ENCODE measurements at regions not wholly inside any gene's neighbourhood (a gene's known extent, or its start where the extent isn't known, plus 50 kb on each side); places are given as distances from the start of the nearest gene placed in this dataset.

- Mint-ChIP-seq H3K9me3 (peaks cover 0 to 12% (median 3%) of the 10 kb centered on the region in 7 donors), H3K27ac (peak overlapping the region; percentile 76 to 97 (median 92)), H3K27me3 (ENCODE audit: low read depth in 3 of 3) (peaks cover 6 to 9% (median 6%) of the 10 kb centered on the region in 3 donors), H3K4me1 (peaks cover 65% of the 10 kb centered on the region), H3K4me3 (peak overlapping the region; percentile 35 to 83), H3K36me3 (peaks cover 12 to 17% of the 10 kb centered on the region in 2 donors)
- peak overlapping the region in 1 of 2 donors; percentile 76 for H3K27ac ChIP-seq (ENCODE audit: low read depth in 1 of 2, low read length in 2 of 2)
- H3K4me2 ChIP-seq (replicated peaks; ENCODE audit: extremely low read depth, low read length, poor library complexity, severe bottlenecking), result peak overlapping the region; percentile 71
- H3K27me3 ChIP-seq (ENCODE audit: control insufficient read depth in 2 of 2, insufficient read depth in 2 of 2, low read length in 2 of 2), result peaks cover 0 to 6% of the 10 kb centered on the region in 2 donors
- no peaks in the 10 kb centered on the region for H3K36me3 ChIP-seq (replicated peaks in 1 of 2; ENCODE audit: control insufficient read depth in 1 of 2, insufficient read depth in 2 of 2, low read length in 2 of 2)
- intact Hi-C loops (cut with micrococcal nuclease), result loop anchor here (5.0 to 10.0 kb wide), 4 partner anchors 69 to 289 kb away; partner anchors contain the start of gene HLX (in 1 of the 2)
- H3K9ac ChIP-seq (ENCODE audit: insufficient read depth, low read length, poor library complexity, severe bottlenecking), result no peak overlapping the region
- no peaks in the 10 kb centered on the region for H3K9me3 ChIP-seq (replicated peaks in 1 of 2; ENCODE audit: control insufficient read depth in 1 of 2, insufficient read depth in 1 of 2, low read length in 2 of 2)
- peak; percentile 88 to 96 (median 91) for DNase-seq
- TF ChIP-seq CTCF (IDR thresholded peaks at IDR 0.05), result no peak
- H3K4me3 ChIP-seq (replicated peaks in 1 of 3; ENCODE audit: low read depth in 2 of 3, low read length in 3 of 3), result peak overlapping the region in 2 of 3 experiments; percentile 27 to 58
- H2AFZ ChIP-seq (ENCODE audit: insufficient read depth, low read depth, low read length, poor library complexity, severe bottlenecking), result no peak overlapping the region
- 10% methylated on average over 2 of the region's 4 CpGs for WGBS (ENCODE audit: insufficient coverage)
- peaks cover 56 to 80% of the 10 kb centered on the region in 2 donors for H3K4me1 ChIP-seq (ENCODE audit: control insufficient read depth in 1 of 2, insufficient read depth in 2 of 2, low read length in 2 of 2)
- no peaks in the 10 kb centered on the region for H3K79me2 ChIP-seq (ENCODE audit: insufficient read depth, low read length)
- H4K20me1 ChIP-seq (ENCODE audit: insufficient read depth, low read length), result no peaks in the 10 kb centered on the region
Measured at GRCh38 chr1:221166559-221167318, 287.5 kb downstream of the HLX start.

- 100% methylated on average over 1 of the region's 2 CpGs for WGBS (ENCODE audit: insufficient coverage)
- intact Hi-C loops (cut with micrococcal nuclease), result loop anchor here (5.0 to 10.0 kb wide), 4 partner anchors 72 to 292 kb away; partner anchors contain the start of gene HLX (in 1 of the 2)
Measured at GRCh38 chr1:221169447-221169889, 290.2 kb downstream of the HLX start.

More at GRCh38 chr1:221169447-221169889, 290.2 kb downstream of the HLX start:
- H3K4me3 Mint-ChIP-seq, result no peak overlapping the region
- TF ChIP-seq CTCF (IDR thresholded peaks at IDR 0.05), result no peak
- peaks cover 5 to 9% of the 10 kb centered on the region in 2 donors for H3K36me3 Mint-ChIP-seq
- no peak overlapping the region for H3K4me2 ChIP-seq (replicated peaks; ENCODE audit: extremely low read depth, low read length, poor library complexity, severe bottlenecking)
- no peak overlapping the region for H3K4me3 ChIP-seq (replicated peaks in 1 of 3; ENCODE audit: low read depth in 2 of 3, low read length in 3 of 3)
- no peak overlapping the region for H2AFZ ChIP-seq (ENCODE audit: insufficient read depth, low read depth, low read length, poor library complexity, severe bottlenecking)
- peaks cover 55% of the 10 kb centered on the region for H3K4me1 Mint-ChIP-seq
- no peaks in the 10 kb centered on the region for H3K79me2 ChIP-seq (ENCODE audit: insufficient read depth, low read length)
- H3K4me1 ChIP-seq (ENCODE audit: control insufficient read depth in 1 of 2, insufficient read depth in 2 of 2, low read length in 2 of 2), result peaks cover 52 to 72% of the 10 kb centered on the region in 2 donors
- H4K20me1 ChIP-seq (ENCODE audit: insufficient read depth, low read length), result no peaks in the 10 kb centered on the region
- H3K27me3 Mint-ChIP-seq (ENCODE audit: low read depth in 3 of 3), result peaks cover 2 to 10% (median 7%) of the 10 kb centered on the region in 3 donors
- peaks cover 0 to 6% of the 10 kb centered on the region in 2 donors for H3K27me3 ChIP-seq (ENCODE audit: control insufficient read depth in 2 of 2, insufficient read depth in 2 of 2, low read length in 2 of 2)
- no peak for DNase-seq
- H3K27ac Mint-ChIP-seq, result no peak overlapping the region
- no peak overlapping the region for H3K27ac ChIP-seq (ENCODE audit: low read depth in 1 of 2, low read length in 2 of 2)
- peaks cover 0 to 11% (median 5%) of the 10 kb centered on the region in 7 donors for H3K9me3 Mint-ChIP-seq
- H3K9me3 ChIP-seq (replicated peaks in 1 of 2; ENCODE audit: control insufficient read depth in 1 of 2, insufficient read depth in 1 of 2, low read length in 2 of 2), result no peaks in the 10 kb centered on the region
- no peak overlapping the region for H3K9ac ChIP-seq (ENCODE audit: insufficient read depth, low read length, poor library complexity, severe bottlenecking)
- no peaks in the 10 kb centered on the region for H3K36me3 ChIP-seq (replicated peaks in 1 of 2; ENCODE audit: control insufficient read depth in 1 of 2, insufficient read depth in 2 of 2, low read length in 2 of 2)

All from CD14-positive monocyte (primary cell).